HEK293 (cell line): ENCODE measurements at regions not wholly inside any gene's neighbourhood (a gene's known extent, or its start where the extent isn't known, plus 50 kb on each side); places are given as distances from the start of the nearest gene placed in this dataset.

Experiments
- CTCF ChIA-PET: fragments of 350-600 bp; formaldehyde crosslinking; extraction: SDS; loops from one replicate; lab custom pipeline; 2021; ENCODE audit warnings: antibody characterized with exemption; lab: Yijun Ruan, JAX
- POLR2A ChIA-PET: fragments of 300-600 bp; formaldehyde crosslinking; extraction: SDS; loops from one replicate; lab custom pipeline; 2020; ENCODE audit warnings: antibody characterized with exemption, inconsistent platforms; lab: Yijun Ruan, JAX
- H3K27ac ChIP-seq: fragments of 200-500 bp; sonication (Bioruptor generic); 2 replicates; pipeline ENCODE4 v1.5.1; 2014; ENCODE audit warnings: low read depth, low read length, control low read depth, inconsistent platforms; ENCODE audit errors: extremely low read depth
- H3K36me3 ChIP-seq, 2 experiments: fragments of 200-500 bp in 1 of 2; sonication (Bioruptor generic) in 1 of 2; 1 replicate in 1 of 2; 2 replicates in 1 of 2; pipeline ENCODE4 v1.5.1; 2014 to 2017; ENCODE audit warnings: inconsistent platforms in 2 of 2, low read length in 2 of 2; ENCODE audit not compliant: control insufficient read depth in 2 of 2, insufficient read depth in 1 of 2
- H3K4me1 ChIP-seq: fragments of 200-500 bp; sonication (Bioruptor generic); 2 replicates; pipeline ENCODE4 v1.5.1; 2014; ENCODE audit warnings: mild to moderate bottlenecking, low read length, inconsistent platforms; ENCODE audit not compliant: control insufficient read depth, insufficient read depth
- H3K4me3 ChIP-seq: 2 replicates; pipeline ENCODE4 v1.5.1; 2011; ENCODE audit warnings: low read depth, mild to moderate bottlenecking, control low read depth, low read length, moderate library complexity
- H3K9me3 ChIP-seq: fragments of 200-500 bp; sonication (Bioruptor generic); 2 replicates; pipeline ENCODE4 v1.5.1; 2014; ENCODE audit warnings: low read depth, low read length, inconsistent platforms; ENCODE audit not compliant: control insufficient read depth, insufficient read depth
- ATF2 ChIP-seq: fragments of 450-650 bp; formaldehyde crosslinking; IDR thresholded peaks from 2 replicates; pipeline ENCODE4 v1.5.1; 2016; ENCODE audit warnings: missing biosample characterization, missing genetic modification characterization, low read depth
- KLF1 ChIP-seq: fragments of 450-650 bp; formaldehyde crosslinking; IDR thresholded peaks from 2 replicates; pipeline ENCODE4 v1.5.1; 2016; ENCODE audit warnings: missing biosample characterization, missing genetic modification characterization
- MEIS1 ChIP-seq: sonication (generic); formaldehyde crosslinking; IDR thresholded peaks from 2 replicates; pipeline ENCODE4 v1.8.1; 2022; ENCODE audit warnings: missing genetic modification reagents, mild to moderate bottlenecking, borderline replicate concordance
- PRDM2 ChIP-seq: fragments of 450-650 bp; formaldehyde crosslinking; IDR thresholded peaks from 2 replicates; pipeline ENCODE4 v1.5.1; 2016; ENCODE audit warnings: missing biosample characterization, missing genetic modification characterization, borderline replicate concordance
- ZBTB17 ChIP-seq: fragments of 450-650 bp; formaldehyde crosslinking; IDR thresholded peaks from 2 replicates; pipeline ENCODE4 v1.5.1; 2016; ENCODE audit warnings: missing biosample characterization, missing genetic modification characterization
- ZNF132 ChIP-seq: fragments of 450-650 bp; formaldehyde crosslinking; IDR thresholded peaks from 2 replicates; pipeline ENCODE4 v1.5.1; 2017; ENCODE audit warnings: missing biosample characterization, missing genetic modification characterization, borderline replicate concordance
- ZNF174 ChIP-seq: fragments of 450-650 bp; formaldehyde crosslinking; IDR thresholded peaks from 2 replicates; pipeline ENCODE4 v1.5.0; 2017; ENCODE audit warnings: missing biosample characterization, mild to moderate bottlenecking, missing genetic modification characterization
- ZNF248 ChIP-seq: fragments of 450-650 bp; formaldehyde crosslinking; IDR thresholded peaks from 2 replicates; pipeline ENCODE4 v1.5.1; 2017; ENCODE audit warnings: missing biosample characterization, missing genetic modification characterization
- ZNF398 ChIP-seq: fragments of 450-650 bp; formaldehyde crosslinking; IDR thresholded peaks from 2 replicates; pipeline ENCODE4 v1.5.1; 2017; ENCODE audit warnings: missing biosample characterization, missing genetic modification characterization
- ZNF426 ChIP-seq: fragments of 450-650 bp; formaldehyde crosslinking; IDR thresholded peaks from 2 replicates; pipeline ENCODE4 v1.5.1; 2017; ENCODE audit warnings: missing biosample characterization, missing genetic modification characterization, mild to moderate bottlenecking, inconsistent platforms, moderate library complexity
- ZNF518A ChIP-seq: fragments of 450-650 bp; formaldehyde crosslinking; conservative IDR thresholded peaks from 2 replicates; pipeline ENCODE4 v1.5.1; 2016; ENCODE audit warnings: low read depth, missing biosample characterization, missing genetic modification characterization
- ZNF530 ChIP-seq: fragments of 450-650 bp; formaldehyde crosslinking; IDR thresholded peaks from 2 replicates; pipeline ENCODE4 v1.5.1; 2016; ENCODE audit warnings: low read depth, missing biosample characterization, missing genetic modification characterization
- ZNF623 ChIP-seq: fragments of 450-650 bp; formaldehyde crosslinking; IDR thresholded peaks from 2 replicates; pipeline ENCODE4 v1.5.1; 2016; ENCODE audit warnings: missing biosample characterization, missing genetic modification characterization
- ZNF626 ChIP-seq: fragments of 450-650 bp; sonication (Bioruptor Pico); formaldehyde crosslinking; IDR thresholded peaks from 2 replicates; pipeline ENCODE4 v1.5.1; 2018; ENCODE audit warnings: missing biosample characterization, missing genetic modification characterization, inconsistent platforms
- ZNF664 ChIP-seq: fragments of 450-650 bp; formaldehyde crosslinking; IDR thresholded peaks from 2 replicates; pipeline ENCODE4 v1.5.1; 2016; ENCODE audit warnings: missing biosample characterization, missing genetic modification characterization
- ZNF692 ChIP-seq: fragments of 450-650 bp; formaldehyde crosslinking; IDR thresholded peaks from 2 replicates; pipeline ENCODE4 v1.5.1; 2016; ENCODE audit warnings: missing biosample characterization, missing genetic modification characterization
- ZNF768 ChIP-seq: fragments of 450-650 bp; formaldehyde crosslinking; IDR thresholded peaks from 2 replicates; pipeline ENCODE4 v1.5.1; 2018; ENCODE audit warnings: missing biosample characterization, mild to moderate bottlenecking, missing genetic modification characterization

- POLR2A ChIA-PET = no interaction called here
- CTCF ChIA-PET = interaction anchor here (0.6 to 0.8 kb wide), 4 partner anchors 58 to 422 kb away, joined by 3 to 5 read pairs (median 4); no protein-coding TSS in a partner anchor
- TF ChIP-seq ATF2 (tag by site-specific recombination) (no peak), ZNF248 (tag by site-specific recombination) (no peak), MEIS1 (CRISPR knock-in tag) (no peak), ZNF398 (no peak), ZNF626 (tag by site-specific recombination) (no peak), ZNF623 (tag by site-specific recombination) (no peak), ZNF426 (tag by site-specific recombination) (no peak), ZNF692 (tag by site-specific recombination) (no peak), ZNF174 (tag by site-specific recombination) (no peak), ZNF132 (tag by site-specific recombination) (no peak)
- Histone ChIP-seq H3K4me1 (no peaks in the 10 kb centered on the region), H3K9me3 (no peaks in the 10 kb centered on the region), H3K36me3 (no peaks in the 10 kb centered on the region), H3K27ac (no peak overlapping the region), H3K4me3 (no peak overlapping the region)
These were observed 100.6 kb upstream of the F9 start for GRCh38 chrX:139429913-139430312.

GRCh38 chrX:139423186-139423585 lies 107.4 kb upstream of the F9 start:
- no peaks in the 10 kb centered on the region for H3K9me3 ChIP-seq
- no peak overlapping the region for H3K27ac ChIP-seq
- no peaks in the 10 kb centered on the region for H3K36me3 ChIP-seq
- ChIA-PET CTCF (no interaction called here), POLR2A (no interaction called here)
- no peak for TF ChIP-seq ZNF623 (tag by site-specific recombination)
- no peak for TF ChIP-seq ZNF518A (tag by site-specific recombination)
- no peak for TF ChIP-seq ZNF664 (tag by site-specific recombination)
- no peak for TF ChIP-seq KLF1 (tag by site-specific recombination)
- TF ChIP-seq ZNF530 (tag by site-specific recombination) = no peak
- no peak for TF ChIP-seq PRDM2 (tag by site-specific recombination)
- no peak for TF ChIP-seq ZBTB17
- TF ChIP-seq ZNF768 = no peak
- H3K4me3 ChIP-seq = no peak overlapping the region
- no peaks in the 10 kb centered on the region for H3K4me1 ChIP-seq
